IPS-NIHi7 (cell line): ENCODE measurements at regions not wholly inside any gene's neighbourhood (a gene's known extent, or its start where the extent isn't known, plus 50 kb on each side); places are given as distances from the start of the nearest gene placed in this dataset.
"Not testable (repeated sequence)": the region's sequence is repeated elsewhere in the genome, so short reads cannot be mapped to it uniquely, and the experiment has no call there.

Source experiments
- DNase-seq: peaks from one replicate; pipeline ENCODE4 v3.0.0; 2012; ENCODE audit warnings: mixed read lengths; ENCODE audit errors: extremely low spot score

DNA sequence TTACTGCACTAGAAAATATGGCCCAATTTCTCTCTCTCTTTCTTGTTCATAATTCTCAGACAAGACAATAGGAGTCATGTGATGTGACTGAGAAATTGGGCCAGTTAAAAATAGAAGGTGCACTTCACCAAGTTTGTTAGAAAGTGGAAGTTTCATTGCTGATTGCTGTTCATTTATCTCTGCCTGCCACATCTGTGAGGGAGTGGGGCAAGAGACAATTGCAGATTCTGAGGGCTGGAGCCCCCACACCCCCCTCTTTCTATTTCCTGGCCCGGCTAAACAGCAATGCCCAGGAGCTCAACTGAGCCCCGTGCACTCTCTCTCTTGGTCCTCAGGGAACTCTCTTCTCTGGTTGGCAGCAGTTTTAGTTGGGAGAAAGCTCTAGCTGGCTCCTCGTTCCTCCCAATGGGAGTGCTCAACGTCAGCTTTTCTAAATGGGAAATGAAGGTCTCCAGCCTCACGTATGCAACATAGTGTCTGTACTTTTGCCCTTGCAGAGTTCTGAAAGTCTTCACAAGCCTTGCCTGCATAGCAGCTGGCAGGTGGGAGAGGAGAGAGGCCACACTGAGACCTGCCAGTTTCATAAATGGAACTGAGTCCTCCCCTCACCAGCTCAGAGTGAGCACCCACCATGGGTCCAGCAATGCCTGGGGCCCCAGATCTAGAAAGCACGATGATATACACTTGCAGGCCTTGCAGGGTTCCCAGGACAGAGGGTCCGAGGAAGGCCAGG lies 115.7 kb downstream of the MYCN start:
- DNase-seq = no peak

DNA sequence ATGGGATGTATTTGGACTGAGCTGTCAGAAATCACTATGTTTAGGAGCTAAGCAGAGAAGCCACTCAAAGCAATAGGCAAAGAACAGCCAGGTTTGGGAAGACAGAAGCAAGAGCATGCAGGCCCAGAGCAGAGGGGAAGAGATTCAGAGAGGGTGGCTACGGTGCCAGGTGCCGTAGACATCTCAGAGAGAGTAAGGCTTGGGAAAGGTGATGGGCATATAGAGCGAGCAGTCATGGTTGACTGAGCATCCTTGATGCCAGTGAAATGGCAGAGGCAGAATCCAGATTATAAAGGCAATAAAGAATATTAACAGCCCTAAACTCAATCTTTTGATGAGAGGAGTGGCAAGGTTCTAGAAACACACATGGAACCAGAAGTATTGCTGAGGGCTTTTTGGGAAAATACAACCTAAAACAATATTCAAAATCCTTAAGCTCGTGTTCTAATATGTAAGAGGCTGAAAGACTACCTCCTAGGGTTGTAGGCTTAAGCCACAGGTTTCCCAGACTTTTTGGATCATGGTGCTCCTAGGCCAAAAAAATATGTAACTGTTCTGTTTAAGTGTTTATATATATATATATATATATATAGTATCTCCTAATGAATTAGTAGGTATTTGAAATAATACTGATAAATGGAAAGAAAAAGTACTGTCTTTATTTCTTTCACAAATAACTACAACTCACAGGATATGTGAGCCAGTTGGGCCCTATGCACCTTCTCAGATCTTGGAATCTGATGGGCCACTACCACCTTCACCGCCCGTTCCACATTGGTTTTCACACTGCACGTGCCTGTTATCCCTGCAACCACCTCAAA lies 113.3 kb downstream of the MYCN start:
- DNase-seq = no peak

DNA sequence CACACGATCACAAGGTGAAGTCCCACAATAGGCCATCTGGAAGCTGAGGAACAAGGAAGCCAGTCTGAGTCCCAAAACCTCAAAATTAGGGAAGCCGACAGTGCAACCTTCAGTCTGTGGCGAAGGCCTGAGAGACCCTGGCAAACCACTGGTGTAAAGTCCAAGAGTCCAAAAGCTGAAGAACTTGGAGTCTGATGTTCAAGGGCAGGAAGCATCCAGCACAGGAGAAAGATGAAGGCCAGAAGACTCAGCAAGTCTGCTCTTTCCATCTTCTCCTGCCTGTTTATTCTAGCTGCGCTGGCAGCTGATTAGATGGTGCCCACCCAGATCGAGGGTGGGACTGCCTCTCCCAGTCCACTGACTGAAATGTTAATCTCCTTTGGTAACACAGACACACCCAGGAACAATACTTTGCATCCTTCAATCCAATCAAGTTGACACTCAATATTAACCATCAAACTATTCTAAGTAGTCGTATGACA lies 112.3 kb downstream of the MYCN start:
- DNase-seq = not testable (repeated sequence)

DNA sequence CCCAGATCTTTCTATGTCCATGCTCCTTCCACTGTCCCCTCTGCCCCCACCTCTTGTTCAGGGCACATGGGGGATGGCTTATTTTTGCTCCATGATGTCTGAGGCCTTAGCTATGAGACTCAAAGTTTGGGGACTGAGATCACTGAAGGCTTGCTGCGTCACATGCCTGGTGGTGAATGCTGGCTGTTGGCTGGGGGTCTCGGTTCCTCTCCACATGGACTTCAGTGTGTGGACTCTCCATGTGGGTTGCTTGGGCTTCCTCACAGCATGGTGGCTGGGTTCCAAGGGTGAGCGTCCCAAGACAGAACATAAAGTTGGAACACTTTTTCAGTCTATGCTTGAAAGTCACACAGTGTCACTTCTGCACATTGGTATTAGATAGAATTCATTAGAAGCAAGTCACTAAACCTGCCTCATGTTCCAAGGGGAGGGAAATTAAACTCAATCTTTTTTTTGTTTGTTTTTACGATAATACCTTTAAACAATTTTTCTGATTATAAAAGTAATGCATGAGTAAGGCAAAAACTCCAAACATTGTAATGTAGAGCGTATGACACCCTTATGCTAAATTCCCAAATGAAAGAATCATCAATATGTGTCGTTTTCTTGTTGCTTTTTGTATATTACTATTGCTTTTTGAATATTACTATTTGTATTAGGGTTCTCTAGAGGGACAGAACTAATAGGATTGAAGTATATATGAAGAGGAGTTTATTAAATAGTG lies 111.7 kb downstream of the MYCN start:
- no peak for DNase-seq

DNA sequence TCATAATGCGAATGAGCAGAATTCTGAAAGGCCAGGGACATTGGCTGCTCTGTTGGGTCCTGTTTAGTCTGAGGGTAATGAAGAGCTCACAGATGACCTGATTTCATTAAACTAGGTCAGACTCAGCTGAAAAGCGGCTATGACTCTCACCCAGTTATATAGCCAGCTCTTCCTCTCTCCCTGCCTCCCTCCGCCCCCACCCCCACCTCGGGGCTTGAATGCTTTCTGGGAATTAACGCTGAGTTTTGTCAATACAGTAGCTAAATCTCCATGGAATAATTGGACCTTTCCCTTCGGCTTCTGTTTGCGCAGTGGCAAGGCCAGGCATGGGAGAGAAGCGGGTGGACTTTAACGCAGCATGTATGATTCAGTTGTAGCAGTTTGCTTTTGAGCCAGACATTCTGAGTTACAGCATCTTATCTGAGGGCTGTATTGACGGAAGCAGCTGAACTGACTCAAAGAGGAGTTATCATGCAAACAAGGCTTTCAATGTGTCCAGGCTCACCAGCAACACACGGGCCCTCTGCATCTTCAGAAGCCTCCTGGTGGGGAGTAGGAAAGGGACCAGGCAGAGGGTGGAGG lies 110.6 kb downstream of the MYCN start:
- no peak for DNase-seq

DNA sequence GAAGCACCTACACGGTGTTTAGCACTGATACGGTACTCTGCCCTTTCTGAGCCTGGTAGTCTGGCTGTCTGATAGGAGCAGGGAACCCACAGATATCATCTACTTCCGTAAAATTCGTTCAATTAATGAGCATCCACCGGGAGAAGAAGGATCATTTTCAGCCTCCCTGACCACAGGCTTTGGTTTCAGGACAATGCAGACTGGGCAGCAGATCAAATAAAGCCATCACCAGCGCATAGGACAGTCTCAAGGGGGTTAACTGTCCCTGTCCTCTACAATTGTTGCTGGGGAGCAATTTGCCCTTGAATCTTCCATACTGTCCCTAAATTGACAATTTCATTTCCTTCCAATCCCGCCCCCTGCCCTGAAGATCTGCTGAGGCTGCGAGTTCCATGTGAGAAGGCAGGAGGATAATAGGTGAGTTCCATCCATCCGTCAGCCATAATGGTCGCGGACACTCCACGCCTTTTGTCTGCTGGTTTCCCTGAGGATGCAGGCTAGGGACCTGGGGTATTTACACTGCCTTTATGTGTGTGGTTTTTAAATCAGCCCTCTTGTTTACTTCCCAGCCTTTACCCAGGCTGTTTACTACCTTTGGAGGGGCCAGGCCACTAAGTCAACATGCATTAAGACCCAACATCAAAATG lies 110.0 kb downstream of the MYCN start:
- no peak for DNase-seq

DNA sequence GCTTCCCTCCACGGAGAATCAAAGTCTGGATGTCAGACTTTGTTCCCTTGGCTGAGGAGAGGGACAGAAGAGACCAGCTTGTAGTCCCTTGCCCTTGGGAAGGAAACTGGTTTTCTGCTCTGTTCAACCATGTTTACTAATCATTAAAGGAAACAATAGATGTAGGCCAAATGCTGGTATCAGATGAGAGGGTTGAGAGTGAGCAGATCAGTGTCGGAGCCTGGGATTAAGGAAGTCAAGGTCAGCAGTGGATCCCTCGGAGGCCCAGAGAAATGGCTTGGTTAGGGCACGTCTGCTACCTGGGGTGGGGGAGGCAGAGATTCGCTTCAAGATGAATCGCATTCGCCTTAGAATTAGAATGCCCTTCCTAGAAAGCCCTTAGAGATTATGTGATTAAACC lies 109.1 kb downstream of the MYCN start:
- no peak for DNase-seq

DNA sequence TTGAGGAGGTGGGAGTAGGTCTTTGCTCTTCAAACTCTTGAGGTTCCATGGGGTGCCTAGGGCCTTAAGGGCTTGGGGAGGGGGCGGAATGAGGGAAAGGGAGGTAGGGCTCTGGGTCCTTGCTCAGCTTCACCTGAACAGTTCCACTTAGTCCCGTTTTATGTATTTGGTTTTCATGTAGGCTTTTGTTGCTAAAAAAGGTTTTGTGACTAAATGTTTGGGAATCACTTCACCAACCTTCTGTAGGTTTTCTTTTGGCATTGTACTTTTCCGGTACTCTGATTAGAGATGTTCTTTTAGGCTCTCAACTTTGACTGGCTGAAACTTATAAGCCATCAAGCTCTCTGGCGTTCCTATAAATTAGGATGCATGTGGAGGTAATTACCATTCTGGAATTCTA lies 108.1 kb downstream of the MYCN start:
- DNase-seq = no peak

DNA sequence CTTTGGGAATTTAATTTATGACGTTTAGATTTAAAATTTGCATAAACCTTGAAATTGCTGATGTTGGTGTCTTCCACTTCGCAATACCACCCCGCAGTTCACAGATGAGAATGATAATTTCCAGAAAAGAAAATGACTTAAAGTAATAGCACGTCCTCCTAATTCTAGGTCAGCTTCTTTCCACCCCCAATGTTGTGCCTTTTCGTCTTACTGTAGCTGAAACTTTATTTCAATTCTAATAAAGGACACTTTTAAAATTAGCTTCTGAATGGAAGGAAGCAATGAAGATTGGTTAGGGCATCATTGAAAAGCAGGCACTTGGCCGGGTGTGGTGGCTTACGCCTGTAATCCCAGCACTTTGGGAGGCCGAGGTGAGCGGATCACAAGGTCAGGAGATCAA lies 107.4 kb downstream of the MYCN start:
- DNase-seq = no peak

DNA sequence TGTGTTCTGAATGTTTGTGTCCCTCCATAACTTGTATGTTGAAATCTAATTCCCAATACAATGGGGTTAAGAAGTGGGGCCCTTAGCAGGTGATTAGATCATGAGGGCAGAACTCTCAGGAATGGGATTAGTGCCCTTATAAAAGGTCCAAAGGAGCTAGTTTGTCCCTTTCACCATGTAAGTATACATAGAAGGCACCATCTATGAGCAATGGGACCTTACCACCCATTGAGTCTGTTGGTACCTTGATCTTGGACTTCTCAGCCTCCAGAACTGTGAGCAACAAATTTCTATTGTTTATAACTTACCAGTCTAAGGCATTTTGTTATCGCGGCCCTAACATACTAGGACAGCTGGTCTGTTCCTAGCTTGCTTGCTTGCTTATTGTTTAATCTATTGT lies 106.3 kb downstream of the MYCN start:
- no peak for DNase-seq

DNA sequence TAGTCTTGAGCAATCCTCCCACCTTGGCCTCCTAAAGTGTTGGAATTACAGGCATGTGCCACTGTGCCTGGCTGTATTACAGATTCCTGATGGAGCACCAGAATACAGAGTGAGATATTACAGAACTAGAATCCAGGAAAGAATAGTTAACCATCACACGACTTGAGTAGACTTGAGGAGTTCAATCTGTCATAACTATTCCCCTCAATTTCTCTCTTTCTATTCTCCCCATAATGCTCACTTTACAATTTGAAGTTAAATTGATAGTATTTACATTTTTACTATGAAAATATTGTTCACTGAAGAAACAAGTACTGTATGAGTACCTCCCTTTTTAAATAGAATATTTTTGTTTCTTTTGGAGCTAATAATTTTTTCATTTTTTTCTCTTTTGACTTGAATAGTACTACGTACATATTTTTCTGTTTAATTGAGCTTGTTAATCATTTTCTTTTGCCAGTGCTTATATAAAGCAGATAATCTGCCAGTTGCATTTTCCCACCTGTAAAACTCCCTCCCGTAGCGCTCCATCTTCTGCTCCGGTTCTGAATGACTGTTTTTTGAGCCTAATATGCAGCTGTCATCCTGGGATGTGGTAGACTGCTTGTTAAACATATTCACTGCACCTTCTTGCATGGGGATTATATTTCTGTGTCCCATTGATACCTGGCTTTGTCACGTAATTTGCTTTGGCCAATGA lies 105.5 kb downstream of the MYCN start:
- DNase-seq = no peak

DNA sequence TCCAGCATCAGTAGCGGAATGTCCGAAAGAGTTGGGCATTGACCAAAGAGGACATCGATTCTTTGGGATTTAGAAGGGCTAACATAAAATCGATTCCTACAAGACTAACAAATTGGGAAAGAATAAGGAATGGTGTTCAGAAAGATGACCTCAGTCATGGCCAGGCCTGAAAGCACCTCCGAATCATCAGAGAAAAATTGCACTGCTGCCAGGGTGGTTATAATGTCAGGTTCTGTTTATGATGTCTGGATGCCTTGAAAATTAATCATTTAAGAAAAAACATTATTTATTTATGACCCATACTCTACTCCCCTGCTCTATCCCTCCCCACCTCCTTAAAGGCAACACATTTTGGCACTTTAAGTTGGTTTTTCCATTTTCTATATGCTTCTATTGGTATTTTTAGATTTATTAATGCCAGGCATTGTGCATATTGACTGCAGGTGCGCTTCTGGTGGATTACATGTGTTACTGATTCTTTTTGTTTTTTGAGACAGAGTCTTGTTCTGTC lies 104.7 kb downstream of the MYCN start:
- no peak for DNase-seq

DNA sequence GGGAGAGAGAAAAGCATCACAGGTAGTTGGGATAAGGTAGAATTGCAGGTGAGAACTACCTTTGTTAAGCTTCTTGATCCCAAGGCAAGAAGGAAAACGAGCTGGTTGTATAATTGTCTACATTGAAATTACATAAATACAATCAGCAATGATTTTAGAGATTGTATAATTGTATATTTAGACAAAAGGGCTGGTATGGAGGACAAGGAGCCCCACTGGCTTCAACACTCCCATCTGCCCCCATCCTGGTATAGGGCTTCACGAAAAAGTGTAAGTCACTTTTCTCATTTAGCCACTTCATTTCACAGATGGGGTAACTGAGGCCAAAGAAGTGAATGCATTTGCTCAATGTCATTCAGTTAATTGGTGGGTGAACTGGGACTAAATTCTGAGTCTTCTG lies 103.3 kb downstream of the MYCN start:
- no peak for DNase-seq

DNA sequence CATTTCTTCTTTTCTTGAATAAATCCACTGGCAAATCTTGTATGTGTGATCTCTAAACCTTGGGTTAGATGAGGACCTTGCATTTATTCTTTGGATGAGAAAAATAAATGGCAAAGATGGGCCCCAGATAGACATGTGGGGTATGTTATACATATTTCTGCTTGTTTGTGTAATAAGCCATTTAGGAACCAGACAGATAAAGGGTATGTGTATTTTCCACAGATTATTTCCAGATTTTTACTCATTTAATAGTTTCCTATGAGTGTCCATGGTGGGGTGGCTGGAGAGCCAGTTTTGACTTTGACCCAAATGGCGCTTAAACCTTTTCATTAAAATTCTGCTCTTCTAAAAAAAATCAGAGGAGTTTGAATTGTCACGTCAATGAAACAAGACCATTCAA lies 102.8 kb downstream of the MYCN start:
- DNase-seq = no peak

DNA sequence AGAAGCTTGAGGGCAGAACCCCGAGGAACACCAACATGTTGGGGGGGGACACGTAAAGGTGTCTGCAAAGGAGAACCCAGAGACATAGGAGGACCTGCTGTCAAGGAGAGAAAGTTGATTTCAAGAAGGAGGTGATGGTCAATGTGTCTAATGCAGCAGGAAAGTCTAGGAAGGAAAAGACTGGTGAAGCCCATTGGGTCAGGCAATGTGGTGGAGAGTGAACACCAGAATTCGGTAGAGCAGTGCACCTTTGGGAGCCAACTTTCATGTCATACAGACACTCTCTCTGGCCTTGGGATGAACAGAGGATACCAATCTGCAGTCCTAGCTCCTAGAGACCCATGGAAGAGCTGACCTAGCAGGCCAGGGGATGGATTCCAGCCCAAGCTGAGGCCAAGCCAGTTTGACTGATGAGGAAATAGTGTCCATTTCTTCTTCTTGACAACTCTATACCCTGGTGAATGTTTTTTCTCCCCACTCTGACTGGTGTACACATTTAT lies 101.9 kb downstream of the MYCN start:
- no peak for DNase-seq

DNA sequence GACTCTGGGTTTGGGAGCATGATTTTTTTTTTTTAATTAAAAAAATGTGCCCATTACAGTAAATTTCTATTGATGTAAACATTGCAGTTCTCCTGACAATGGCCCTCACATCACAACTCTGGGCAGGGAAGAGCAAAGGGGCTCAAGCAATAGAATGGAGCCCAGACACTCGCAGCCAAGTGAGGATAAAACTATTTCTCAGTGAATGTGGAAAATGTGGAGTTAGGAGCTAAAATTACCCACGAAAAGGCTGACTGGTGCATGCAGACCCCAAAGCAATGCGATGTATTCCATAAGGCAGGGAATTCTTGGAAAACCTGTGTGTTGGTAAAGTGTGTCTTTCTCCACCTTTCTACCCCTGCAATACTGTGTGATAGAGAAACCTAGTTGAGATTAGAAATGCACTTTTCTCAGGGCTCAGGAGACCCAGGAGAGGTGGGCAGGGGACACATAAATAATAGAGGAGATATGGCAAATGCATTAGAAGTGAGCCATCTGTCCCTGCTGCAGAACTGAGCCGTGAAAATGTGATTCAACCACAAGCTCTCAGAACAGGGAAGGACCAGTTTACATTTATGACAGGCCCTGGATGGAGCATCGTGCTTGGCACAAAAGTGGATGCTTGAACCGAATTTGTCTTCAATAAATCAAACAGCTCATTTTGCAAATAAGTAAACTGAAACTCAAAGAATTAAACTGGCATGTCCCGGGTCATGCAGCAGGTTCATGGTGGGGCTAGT lies 100.1 kb downstream of the MYCN start:
- DNase-seq = no peak

DNA sequence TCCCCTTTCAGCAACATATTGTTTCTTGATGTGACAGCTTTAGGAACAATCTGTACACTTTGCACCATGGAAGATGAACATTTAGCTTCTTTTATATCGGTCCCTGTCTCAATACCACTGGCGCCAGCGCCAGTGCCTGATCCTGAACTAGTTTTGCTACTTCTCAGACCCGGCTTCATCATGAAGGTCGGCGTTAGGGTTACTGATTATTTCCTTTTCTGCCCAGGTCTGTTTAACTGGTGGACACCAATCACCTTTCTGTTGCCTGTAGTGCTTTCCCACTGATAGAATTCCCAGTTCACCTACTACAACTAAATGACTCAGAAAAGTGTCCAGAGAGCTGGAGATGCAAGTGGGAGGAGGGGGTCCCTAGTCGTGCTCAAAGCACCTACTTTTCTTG lies 99.5 kb downstream of the MYCN start:
- no peak for DNase-seq

DNA sequence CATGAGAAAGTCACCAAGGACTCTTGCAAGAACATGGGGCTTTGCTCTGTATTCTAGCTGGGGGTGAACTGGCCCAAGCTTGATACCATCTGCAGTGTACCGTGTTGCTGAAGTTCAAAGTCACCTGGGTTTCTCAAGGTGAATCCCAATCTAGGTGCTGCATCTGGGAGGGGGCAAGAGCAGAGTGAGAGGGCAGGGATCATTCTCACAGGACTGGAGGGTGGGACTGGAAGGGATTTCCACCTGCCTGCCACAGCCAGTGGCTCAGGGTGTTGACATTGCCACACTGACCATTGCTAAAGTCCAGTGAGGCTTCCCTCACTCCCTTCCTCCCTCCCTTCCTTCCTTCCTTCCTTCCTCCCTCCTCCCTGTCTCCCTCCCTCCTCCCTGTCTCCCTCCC lies 98.7 kb downstream of the MYCN start:
- DNase-seq = no peak

DNA sequence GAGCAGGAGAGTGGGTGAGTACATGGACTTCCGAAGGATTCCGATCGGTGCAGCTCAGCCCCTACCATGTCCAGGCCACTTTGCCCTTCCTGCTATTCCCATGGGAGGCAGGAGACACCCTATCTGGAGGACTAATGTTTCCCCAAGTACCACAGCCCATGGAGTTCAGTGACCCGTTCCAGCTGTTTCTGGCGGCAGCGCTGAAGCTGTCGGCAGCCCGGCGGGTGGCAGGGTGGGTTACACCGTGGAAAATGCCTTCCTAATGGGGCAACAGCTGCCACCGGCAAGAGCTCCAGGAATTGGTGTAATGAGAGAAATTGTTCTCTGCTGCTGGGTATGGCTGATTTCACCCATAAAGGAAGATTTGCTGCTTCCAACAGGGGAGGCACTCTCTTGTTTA lies 98.3 kb downstream of the MYCN start:
- no peak for DNase-seq
